ENCODE measurements at regions not wholly inside any gene's neighbourhood (a gene's known extent, or its start where the extent isn't known, plus 50 kb on each side); places are given as distances from the start of the nearest gene placed in this dataset.

GRCh38 chr12:89901319-89901718 lies 192.7 kb upstream of the ATP2B1 start:
- TF ChIP-seq POLR2AphosphoS5 (IDR thresholded peaks at IDR 0.05; ENCODE audit: insufficient read depth, low read depth, low read length): no peak
- no peak for TF ChIP-seq MYC (IDR thresholded peaks at IDR 0.05; ENCODE audit: low read depth, low read length)
- no peak for TF ChIP-seq GATA2 (IDR thresholded peaks at IDR 0.05; ENCODE audit: insufficient read depth, insufficient read length, low read depth, low read length)
- TF ChIP-seq CTCF (IDR thresholded peaks at IDR 0.05; ENCODE audit: extremely low read depth in 1 of 2, insufficient read depth in 1 of 2, low read depth in 1 of 2, low read length in 2 of 2): no peak
- FAIRE-seq (no peak), DNase-seq (ENCODE audit: low read depth, low spot score) (no peak)
- CTCF ChIA-PET: no interaction called here
- no peaks in the 10 kb centered on the region for H3K9me1 ChIP-seq (replicated peaks; ENCODE audit: control insufficient read depth, extremely low read depth, insufficient read depth, low read length)
- no peak overlapping the region for H3K9ac ChIP-seq (replicated peaks; ENCODE audit: extremely low read depth, insufficient read depth, low read length)
- no peaks in the 10 kb centered on the region for H4K20me1 ChIP-seq (replicated peaks; ENCODE audit: control insufficient read depth, extremely low read depth, insufficient read depth, low read length)
- H3K36me3 ChIP-seq (ENCODE audit: control insufficient read depth in 2 of 2, extremely low read depth in 1 of 2, insufficient read depth in 2 of 2, low read length in 2 of 2): no peaks in the 10 kb centered on the region
- intact Hi-C loops (cut with micrococcal nuclease): no loop called here
- H3K4me3 ChIP-seq (replicated peaks in 1 of 3; ENCODE audit: insufficient read depth in 1 of 3, low read depth in 1 of 3, low read length in 3 of 3): no peak overlapping the region
- no peaks in the 10 kb centered on the region for H3K79me2 ChIP-seq (ENCODE audit: control insufficient read depth, insufficient read depth, low read length)
- no peak overlapping the region for H3K4me2 ChIP-seq (ENCODE audit: insufficient read depth, low read length)
- no TSS peak for BruUV-seq (replicated peaks)
- POLR2A ChIA-PET: no interaction called here
- no peaks in the 10 kb centered on the region for H3K9me3 ChIP-seq (replicated peaks; ENCODE audit: control insufficient read depth, insufficient read depth, low read length)
- no peak overlapping the region for H2AFZ ChIP-seq (ENCODE audit: low read depth, low read length)
- no peaks in the 10 kb centered on the region for H3K4me1 ChIP-seq (ENCODE audit: control insufficient read depth, extremely low read depth, insufficient read depth, low read length)
- H3K27me3 ChIP-seq (ENCODE audit: control insufficient read depth in 2 of 2, insufficient read depth in 2 of 2, low read length in 2 of 2): no peaks in the 10 kb centered on the region
- dilution Hi-C loops (cut with MboI; ENCODE audit: extremely low pct_ligation_motif_present, low sequenced_read_pairs): no loop called here
- no peak overlapping the region for H3K27ac ChIP-seq (ENCODE audit: insufficient read depth, low read depth, low read length)

GRCh38 chr12:89899651-89900050 lies 191.0 kb upstream of the ATP2B1 start:
- no peaks in the 10 kb centered on the region for H3K79me2 ChIP-seq (ENCODE audit: control insufficient read depth, insufficient read depth, low read length)
- H3K36me3 ChIP-seq (ENCODE audit: control insufficient read depth in 2 of 2, extremely low read depth in 1 of 2, insufficient read depth in 2 of 2, low read length in 2 of 2): no peaks in the 10 kb centered on the region
- dilution Hi-C loops (cut with MboI; ENCODE audit: extremely low pct_ligation_motif_present, low sequenced_read_pairs) (no loop called here), intact Hi-C loops (cut with micrococcal nuclease) (no loop called here)
- no peak for FAIRE-seq
- H3K9me3 ChIP-seq (replicated peaks; ENCODE audit: control insufficient read depth, insufficient read depth, low read length): no peaks in the 10 kb centered on the region
- DNase-seq (ENCODE audit: low read depth, low spot score): no peak
- no peaks in the 10 kb centered on the region for H3K27me3 ChIP-seq (ENCODE audit: control insufficient read depth in 2 of 2, insufficient read depth in 2 of 2, low read length in 2 of 2)
- H3K4me3 ChIP-seq (replicated peaks in 1 of 3; ENCODE audit: insufficient read depth in 1 of 3, low read depth in 1 of 3, low read length in 3 of 3): no peak overlapping the region
- H3K4me2 ChIP-seq (ENCODE audit: insufficient read depth, low read length): no peak overlapping the region
- ChIA-PET POLR2A (no interaction called here), CTCF (interaction anchor here (1.7 kb wide), 1 partner anchor 16 kb away, joined by 4 read pairs; no protein-coding TSS in a partner anchor)
- H2AFZ ChIP-seq (ENCODE audit: low read depth, low read length): no peak overlapping the region
- no peak overlapping the region for H3K27ac ChIP-seq (ENCODE audit: insufficient read depth, low read depth, low read length)
- TF ChIP-seq MAX (IDR thresholded peaks at IDR 0.05; ENCODE audit: insufficient read depth, insufficient read length) (no peak), FOS (IDR thresholded peaks at IDR 0.05; ENCODE audit: borderline replicate concordance, insufficient read depth, low read length) (no peak), POLR2AphosphoS5 (IDR thresholded peaks at IDR 0.05; ENCODE audit: insufficient read depth, low read depth, low read length) (no peak), GATA2 (IDR thresholded peaks at IDR 0.05; ENCODE audit: insufficient read depth, insufficient read length, low read depth, low read length) (no peak), EZH2 (IDR thresholded peaks at IDR 0.05; ENCODE audit: borderline replicate concordance, low read depth, low read length, severe bottlenecking) (no peak), POLR2A (IDR thresholded peaks at IDR 0.05; ENCODE audit: low read depth, low read length) (no peak), JUN (IDR thresholded peaks at IDR 0.05; ENCODE audit: borderline replicate concordance, insufficient read depth, insufficient read length, low read depth) (no peak), MYC (IDR thresholded peaks at IDR 0.05; ENCODE audit: low read depth, low read length) (no peak), CTCF (IDR thresholded peaks at IDR 0.05; ENCODE audit: extremely low read depth in 1 of 2, insufficient read depth in 1 of 2, low read depth in 1 of 2, low read length in 2 of 2) (no peak)
- no peak overlapping the region for H3K9ac ChIP-seq (replicated peaks; ENCODE audit: extremely low read depth, insufficient read depth, low read length)
- H3K4me1 ChIP-seq (ENCODE audit: control insufficient read depth, extremely low read depth, insufficient read depth, low read length): no peaks in the 10 kb centered on the region
- no TSS peak for BruUV-seq (replicated peaks)
- no peaks in the 10 kb centered on the region for H4K20me1 ChIP-seq (replicated peaks; ENCODE audit: control insufficient read depth, extremely low read depth, insufficient read depth, low read length)
- H3K9me1 ChIP-seq (replicated peaks; ENCODE audit: control insufficient read depth, extremely low read depth, insufficient read depth, low read length): no peaks in the 10 kb centered on the region
